T-helper 2 cell (primary cell): ENCODE measurements at regions not wholly inside any gene's neighbourhood (a gene's known extent, or its start where the extent isn't known, plus 50 kb on each side); places are given as distances from the start of the nearest gene placed in this dataset.
"Not testable (repeated sequence)": the region's sequence is repeated elsewhere in the genome, so short reads cannot be mapped to it uniquely, and the experiment has no call there.

ENCODE experiments used
- DNase-seq, 5 experiments: peaks; one replicate each; pipeline versions ENCODE4 v3.0.0 to v3.0.0-alpha.2; 2012 to 2022

DNA sequence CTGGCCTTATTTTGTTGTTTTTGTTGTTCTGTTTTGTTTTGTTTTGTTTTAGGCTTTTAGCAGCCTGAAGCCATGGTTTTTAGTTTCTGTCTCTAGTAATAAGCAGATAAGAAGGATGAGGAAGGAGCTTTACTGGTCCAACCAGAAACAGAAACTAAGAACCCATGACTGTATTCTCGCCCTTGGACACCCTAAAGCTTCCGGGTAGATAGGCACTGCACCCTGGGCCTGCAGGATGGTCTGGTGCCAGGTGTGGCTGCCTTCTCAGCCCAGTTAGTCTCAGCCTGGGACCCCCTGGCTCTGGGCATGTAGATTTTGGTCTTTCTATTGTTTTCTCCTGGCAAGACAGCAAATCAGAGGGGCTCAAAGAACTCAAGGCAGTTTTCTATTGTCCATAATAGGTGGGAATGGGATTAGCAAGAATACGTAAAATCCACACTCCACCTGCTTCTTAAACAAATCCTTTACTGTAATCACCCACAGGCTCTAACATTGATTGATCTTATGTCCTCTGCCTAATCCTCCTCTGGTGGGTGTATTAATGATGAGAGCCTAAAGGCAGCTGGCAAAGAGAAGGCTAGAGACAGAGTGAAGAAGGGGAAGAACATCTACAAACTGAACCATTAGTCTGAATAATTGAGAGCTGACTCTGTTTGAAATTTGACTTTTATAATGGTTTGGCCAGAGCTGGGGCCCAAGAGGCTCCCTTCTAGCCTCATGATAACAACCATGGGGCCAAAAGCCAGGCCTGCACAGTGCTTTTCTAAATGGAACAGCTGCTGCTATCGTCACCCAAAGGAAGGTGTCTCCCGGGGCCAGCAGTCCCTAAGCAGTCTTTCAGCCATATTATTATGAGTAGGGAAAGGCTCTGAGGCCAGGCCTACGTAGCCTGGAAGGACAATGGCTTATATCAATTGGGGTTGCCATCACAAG is 106.8 kb upstream of the ATP1A1 start:
- DNase-seq = no peak

DNA sequence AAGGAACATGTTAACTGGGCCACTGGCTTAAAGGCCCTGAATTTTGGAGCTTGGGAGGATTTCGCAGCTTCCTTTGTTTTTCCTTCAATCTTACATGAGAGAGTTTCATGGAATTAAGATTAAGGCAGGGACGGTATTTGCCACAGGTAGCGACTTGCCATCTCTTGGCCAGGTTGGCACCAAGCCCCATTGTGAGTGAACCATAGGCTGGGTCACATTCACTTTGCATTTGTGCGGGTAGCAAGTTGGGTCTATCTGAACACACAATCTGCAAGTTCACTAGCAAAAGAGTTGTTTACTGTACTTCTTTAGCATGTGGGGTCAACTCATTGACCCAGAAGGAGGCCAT is 106.2 kb upstream of the ATP1A1 start:
- DNase-seq = no peak

DNA sequence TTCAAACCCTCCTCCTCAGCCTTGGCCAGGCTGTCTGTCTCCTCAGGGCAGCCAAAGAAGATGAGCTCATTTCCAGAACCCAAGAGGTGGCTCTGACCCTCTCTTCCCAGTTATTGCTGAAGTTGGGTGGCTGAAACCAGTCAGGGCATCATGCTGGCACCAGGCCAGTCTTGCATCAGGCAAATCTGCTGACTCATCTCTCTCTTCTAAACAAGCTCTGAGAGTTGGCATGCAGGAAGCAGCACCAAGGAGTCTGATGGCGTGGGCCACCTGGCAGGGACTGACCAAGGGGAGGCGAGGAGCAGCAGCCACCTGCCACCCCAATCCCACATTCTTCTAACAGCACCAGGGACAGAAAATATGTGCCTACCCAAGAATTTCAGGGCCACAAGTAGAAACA is 104.8 kb upstream of the ATP1A1 start:
- DNase-seq = peak in 1 of 5 experiments; percentile 25

DNA sequence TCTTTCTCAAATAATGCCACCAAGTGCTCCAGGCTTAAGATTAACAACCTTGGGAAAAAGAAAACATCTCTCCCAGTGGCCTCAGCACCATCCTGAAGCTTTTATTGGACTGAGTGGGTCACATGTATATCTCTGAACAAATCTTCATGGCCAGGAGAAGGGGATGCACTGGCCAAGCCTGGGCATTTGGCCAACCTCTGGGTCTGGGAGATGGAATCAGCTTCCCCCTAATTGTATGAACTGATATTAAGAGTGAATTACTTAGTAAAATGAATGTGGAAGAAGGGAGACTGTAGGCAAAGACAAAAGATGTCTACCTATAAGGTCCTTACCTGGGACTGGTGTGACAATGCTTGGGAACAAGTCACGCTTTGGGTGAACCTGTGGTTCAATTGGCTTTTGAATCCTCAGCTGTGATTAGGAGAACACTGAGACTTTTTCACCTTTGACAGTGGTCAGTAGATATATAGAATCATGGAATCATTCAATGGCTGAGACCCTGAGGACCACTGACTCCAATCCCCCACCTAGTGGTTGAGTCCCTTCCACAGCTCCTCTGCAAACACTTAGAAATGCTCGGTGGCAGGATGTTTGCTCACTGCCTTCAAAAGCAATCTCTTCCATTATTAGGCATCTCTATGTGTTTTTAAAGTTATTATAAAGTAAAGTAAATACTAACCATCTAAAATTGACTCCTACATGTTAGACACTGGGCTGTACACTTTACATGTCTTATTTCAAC is 102.6 kb upstream of the ATP1A1 start:
- DNase-seq = no peak

DNA sequence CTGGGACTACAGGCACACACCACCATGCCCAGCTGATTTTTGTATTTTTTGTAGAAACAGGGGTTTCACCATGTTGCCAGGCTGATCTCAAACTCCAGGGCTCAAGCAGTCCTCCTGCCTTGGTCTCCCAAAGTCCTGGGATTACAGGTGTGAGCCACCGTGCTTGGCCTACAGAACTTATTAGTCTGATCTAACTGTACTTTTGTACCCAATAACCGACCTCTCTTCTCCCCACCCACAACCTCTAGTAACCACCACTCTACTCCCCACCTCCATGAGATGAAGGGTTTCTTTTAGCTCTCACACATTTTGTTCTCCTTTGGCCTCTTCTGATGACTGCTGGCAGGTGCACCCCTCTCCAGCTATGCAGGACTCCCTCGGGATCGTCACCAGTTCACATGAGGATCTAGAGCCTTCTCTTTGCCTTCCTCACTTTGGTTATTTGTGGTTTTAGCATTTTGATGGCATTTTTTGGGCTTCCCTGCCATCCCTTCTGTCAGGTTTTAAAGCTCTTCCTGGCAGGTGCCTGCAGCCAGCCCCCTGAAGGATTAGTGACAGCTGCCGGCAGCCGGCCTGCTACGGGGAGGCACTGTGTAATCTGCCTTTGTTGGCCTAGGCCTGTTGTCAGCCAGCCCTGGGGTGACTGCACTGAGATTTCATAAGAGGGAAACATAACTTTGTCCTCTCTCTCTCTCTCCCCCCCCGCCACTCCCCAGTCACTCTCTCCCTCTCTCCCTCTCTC is 99.8 kb upstream of the ATP1A1 start:
- DNase-seq = no peak

DNA sequence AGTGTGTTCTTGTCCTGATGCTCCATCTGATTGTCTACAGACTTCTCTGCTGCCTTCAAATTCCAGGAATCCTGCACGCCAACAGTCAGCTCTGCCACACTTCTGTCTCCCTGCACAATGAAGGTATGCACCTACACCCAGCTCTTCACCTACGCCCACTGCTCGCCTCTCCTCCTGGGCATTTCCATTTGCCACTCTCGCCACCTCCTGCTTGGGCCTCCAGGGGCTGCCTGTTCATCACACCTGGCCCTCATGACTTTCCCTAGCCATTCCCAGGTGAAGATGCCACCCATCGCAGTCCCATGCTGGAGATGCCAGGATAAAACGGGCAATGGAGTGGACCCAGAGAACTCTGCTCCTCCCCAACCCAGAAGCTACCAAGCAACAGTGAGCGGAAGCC is 96.5 kb upstream of the ATP1A1 start:
- no peak for DNase-seq

DNA sequence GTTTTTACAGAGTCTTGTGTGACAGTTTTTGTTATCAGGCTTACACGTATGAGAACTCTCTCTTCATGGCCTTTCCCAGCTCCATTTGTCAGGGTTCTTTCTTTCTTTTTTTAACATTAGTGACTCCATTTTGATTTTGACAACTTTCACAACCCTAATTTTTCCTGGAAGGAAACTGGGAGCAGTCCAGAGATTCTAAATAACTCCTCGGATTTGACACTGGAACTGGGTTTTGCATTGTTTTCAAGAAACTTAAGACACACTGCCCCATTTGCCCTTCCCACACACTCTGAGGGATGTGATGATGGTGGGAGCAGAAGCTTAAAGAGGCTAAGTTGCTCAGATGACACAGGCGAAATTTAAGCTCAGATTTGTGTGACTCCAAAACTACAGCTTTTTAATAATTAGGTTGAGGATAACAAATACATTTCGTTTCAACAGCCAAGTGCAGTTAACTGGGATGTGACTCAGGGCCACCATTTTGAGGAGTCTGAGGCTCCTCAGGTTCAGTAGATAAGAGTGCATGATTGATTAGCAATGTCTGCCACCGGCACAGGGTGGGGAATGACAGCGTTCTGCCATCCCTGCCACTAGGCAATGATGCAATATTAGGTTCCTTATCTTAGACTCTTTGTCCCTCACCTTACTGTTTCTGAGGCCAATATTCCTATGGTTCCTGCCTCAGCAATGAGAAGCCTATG is 95.1 kb upstream of the ATP1A1 start:
- DNase-seq = no peak

DNA sequence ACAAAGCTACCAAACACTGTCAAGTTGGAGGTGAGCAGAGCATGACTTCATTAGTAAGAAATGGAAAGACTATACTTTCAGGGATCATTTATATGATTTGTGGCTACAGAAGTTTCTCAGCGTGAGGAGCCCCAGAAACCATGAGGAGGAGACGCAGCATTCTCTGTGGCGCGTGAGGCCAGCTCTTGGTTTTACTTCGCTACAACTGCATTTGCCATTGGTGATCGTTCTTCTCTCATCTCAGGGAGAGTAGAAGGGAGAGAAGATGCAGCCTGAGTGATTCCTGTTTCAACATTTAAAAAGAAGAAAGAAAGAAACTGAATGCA is 94.5 kb upstream of the ATP1A1 start:
- no peak for DNase-seq

DNA sequence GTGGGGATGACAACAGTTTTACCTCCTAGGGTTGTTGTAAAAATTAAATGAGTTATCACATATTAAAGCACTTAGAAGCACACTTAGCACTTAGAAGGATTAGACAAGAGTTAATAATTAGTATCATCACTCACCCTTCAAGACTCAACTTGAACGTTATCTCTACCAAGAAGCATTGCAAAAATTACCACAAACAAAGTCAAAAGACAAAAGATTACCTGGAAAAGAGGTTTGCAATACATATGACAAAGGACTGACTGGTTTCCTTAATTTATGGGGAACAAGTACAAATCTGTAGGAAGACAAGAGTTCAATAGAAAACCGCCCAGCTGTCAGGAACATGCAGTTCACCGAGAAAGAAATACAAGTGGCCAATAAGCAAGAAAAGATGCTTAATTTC is 93.3 kb upstream of the ATP1A1 start:
- DNase-seq = no peak

DNA sequence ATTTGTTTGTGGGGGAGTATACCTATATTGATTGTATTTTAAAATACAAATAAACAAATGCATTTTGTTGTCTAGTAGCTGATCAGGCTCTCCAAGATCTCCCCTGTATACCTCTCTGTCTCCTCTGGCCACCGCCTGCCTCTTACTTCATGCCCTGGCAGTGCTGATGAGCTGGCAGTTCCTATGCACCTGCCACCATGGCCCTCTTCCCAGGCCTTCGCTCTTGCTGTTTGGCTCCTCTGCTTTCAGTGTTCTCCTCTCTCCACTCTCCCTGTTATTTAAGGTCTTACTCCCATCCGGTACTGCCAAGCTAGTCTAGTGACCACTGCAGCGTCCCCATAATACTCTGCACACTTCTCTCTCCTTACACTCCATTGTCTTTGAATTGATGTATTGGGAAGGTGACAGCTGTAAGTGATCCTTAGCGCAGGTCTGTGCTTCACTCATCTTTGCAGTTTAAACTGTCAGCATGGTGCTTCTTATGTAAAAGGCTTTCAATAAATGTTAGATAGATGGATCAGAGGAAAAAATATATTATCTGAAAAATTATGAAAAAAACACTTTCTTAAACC is 88.1 kb upstream of the ATP1A1 start:
- DNase-seq = no peak

DNA sequence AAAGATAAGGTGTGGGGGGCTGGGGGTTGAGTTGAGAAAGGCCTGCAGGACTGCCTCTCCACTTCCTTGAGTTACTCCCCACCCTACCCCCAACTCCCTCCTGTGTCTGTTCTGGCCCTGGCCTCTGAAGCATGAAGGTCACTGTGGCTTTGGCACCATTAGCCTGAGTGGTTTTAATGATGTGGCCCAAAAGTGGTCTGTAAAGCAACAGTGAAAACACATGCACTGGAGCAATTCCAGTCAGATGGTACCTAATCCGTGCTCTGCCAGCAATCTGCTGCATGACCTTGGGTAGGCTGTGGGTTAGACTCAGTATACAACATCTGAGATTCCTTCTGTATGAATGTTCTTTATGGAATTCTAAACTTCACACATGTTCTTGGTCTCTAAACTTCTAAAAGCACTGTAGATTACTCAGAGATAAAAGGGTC is 86.5 kb upstream of the ATP1A1 start:
- DNase-seq = no peak

DNA sequence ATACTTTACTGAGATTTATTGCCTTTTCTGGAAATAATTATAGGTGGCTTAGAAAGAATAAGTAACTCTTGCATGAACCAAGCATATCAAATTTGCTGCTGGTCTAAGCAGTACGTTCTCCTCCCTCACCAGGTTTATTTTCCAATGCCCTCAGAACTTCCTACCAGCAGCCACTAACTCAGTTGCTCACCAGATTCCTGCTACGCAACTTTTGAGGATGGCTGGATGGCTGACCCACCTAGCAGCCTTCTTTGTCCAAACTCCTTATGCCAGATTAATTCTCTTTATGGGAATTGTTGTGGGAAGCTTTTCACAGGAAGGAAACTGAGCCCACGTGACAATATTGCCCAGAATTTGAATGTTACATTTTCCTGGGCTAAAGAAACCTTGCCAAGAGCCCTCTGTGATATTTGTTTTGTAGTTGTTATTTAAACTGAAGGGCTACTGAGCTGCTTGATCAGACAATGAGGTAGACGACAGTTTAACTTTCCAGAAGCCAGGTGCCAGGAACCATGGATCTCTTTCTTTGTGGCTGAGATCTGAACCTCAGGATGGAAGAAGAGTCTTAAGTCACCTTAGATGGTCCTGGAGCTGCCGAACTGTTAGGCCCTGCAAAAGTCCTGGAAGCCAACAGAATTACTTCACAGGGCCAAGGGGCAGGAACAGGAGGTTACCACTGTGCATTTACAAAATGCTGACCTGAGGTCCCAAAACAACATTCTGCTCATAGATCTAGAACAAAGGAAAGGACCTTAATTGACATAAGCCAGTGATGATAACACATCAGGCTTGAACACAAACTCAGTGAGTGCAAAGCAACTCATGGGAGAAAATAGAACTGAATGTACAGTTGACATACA is 85.5 kb upstream of the ATP1A1 start:
- DNase-seq = no peak

DNA sequence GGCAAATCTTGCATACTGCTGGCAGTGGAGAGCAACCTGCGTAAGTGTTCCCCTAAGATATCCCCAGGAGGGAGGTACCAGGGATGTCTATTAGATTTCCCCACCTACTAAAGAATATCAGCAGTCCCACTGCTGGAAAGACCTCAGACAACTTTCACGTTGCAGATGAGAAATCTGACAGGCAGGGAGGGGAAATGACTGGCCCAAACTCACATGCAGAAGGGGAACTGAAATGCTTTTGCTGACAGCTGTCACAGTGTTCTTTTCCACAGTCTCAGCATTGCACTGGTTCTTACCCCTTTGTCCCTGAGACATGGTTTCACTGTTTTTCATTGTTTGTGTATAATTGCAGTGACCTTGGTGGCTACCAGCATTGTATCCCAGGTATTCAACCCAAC is 84.8 kb upstream of the ATP1A1 start:
- no peak for DNase-seq

DNA sequence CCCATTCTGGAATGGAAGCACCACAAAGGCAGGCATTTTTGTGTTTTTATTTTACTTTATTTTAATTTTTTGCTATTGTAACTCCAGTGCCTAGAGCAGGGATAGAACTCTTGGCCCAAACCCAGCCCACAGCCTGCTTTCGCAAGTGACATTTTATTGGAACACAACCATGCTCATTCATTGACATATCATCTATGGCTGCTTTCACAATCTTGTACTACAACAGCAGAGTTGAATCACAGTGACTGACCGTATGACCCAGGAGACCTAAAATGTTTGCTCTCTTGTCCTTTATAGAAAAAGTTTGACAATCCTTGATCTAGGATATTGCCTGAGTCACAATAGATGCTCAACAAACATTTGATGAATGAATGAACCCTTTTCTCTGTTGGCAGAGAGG is 83.9 kb upstream of the ATP1A1 start:
- DNase-seq = no peak

DNA sequence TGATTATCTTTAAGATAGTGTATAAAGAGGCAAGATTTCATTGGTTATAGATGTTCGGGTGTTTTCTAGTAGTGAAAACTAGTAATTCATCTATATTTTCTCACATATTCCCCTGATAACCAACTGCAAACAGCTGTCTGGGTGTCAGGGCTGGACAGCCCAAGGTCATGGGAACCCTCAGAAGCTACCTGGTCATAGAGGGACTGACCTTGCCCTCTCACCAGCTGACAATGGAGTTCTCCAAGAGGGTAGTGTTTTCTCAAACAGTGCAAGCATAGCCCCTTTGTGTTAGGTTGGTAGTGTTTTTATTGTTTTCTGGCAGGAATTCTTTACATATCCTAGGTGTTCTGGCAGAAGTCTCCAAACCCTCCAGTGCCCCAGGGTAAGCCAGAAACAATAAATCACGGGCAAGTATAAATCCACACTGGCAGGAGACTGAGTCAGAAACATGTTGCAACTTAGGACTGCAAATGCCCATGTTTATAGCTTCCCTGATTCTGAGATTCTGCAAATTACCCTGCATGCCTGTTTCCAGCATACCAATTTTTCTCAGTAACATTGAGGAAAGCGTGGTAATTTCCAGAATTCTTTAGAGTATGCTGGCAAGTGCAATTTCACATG is 82.8 kb upstream of the ATP1A1 start:
- DNase-seq = no peak

DNA sequence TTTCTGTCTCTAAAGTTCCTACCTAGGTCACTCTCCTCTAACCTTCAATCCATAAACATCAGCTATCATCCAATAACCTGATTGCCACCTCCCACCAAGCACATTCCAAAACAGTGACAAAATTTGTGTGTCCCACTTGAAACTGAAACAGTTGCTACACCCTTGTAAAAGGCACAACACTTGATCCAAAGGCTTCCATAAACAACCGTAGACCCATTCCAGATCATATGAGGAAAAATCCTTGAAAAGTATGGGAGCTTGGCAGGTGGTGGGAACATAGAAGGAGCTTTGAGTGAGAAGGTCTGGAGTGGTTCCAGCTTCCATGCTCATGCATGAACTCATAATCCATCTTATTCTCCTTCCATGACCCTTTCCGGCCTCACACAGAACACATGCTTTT is 82.0 kb upstream of the ATP1A1 start:
- no peak for DNase-seq

DNA sequence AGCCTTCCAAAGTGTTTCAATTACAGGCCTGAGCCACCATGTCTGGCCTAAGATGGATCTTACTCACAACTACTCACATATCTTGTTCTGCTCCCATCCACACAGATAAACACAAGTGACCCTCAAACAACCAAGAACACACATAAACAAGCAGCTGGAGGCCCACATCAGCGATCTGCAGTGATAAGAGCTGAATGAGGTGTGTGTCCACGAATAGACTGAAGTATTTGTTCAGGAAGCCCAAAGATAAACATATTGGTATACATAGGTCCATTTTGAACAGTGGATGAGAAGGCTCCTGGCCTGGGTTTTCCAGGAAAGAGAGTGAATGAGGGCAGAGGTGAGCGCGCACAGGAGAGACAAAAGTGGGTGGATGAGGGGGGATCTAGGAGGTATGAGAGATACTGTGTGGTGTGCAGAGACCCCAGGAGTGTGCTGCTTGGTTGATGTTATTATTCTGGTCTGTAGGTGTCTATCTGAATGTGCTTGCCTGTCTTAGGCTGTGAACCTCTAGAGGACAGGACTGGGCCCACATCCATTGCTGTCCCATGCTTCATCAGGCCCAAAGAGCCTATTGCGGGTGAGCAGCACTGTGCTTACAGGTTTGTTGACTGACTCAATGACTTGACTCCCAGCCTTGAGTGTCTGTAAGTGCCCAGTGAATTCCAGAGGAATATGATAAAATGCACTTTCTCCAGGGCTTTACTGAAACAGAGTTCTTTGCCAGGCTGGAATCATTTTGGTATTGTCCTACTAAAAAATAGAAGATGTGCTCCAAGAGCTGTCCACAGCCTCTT is 79.9 kb upstream of the ATP1A1 start:
- DNase-seq = no peak

DNA sequence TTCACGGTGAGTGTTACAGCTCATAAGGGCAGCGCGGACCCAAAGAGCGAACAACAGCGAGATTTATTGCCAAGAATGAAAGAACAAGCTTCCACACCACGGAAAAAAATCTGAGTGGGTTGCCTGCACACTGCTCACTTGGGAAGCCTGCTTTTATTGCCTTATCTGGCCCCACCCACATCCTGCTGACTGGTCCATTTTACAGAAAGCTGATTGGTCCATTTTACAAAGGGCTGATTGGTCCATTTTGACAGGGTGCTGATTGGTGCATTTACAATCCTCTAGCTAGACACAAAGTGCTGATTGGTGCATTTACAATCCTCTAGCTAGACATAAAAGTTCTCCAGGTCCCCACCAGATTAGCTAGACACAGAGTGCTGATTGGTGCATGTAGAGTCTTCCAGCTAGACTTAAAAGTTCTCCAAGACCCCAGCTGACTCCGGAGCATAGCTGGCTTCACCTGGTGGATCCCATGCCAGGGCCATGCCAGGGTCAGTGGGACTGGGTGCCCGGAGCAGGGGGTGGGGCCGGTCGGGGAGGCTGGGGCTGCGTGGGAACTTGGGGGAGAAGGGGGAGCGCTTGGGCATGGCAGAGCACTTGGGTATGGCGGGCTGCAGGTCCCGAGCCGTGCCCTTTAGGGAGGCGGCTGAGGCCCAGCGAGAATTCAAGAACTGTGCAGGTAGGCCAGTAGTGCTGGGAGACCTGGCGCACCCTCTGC is 75.4 kb upstream of the ATP1A1 start:
- no peak for DNase-seq

DNA sequence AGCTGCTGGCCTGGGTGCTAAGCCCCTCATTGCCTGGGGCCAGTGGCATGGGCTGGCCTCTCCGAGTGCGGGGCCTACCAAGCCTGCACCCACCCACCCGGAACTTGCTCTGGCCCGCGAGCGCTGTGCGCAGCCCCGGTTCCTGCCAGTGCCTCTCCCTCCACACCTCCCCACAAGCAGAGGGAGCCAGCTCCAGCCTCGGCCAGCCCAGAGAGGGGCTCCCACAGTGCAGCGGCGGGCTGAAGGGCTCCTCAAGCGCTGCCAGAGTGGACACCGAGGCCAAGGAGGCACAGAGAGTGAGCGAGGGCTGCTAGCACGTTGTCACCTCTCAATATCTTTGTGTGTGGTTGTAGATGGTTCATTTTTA is 74.8 kb upstream of the ATP1A1 start:
- DNase-seq = not testable (repeated sequence)

DNA sequence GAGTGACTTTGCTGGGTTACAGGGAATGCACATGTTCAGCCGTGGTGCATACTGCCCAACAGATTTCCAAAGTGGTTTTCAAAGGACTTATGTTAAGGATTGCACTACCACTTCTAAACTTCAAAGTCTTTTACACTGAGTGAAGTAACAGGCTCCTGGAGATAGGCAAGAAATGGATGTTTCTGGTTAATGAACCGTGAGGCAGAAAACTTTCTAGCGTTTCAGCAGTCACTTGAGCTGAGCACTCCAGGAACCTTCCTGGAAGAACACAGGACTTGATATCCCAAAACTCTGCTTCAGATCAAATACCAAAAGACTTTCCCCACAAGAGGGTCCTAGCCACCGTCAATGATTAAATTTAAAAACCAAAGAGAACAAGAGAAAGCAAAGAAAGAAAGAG is 74.3 kb upstream of the ATP1A1 start:
- no peak for DNase-seq
